Liver (tissue), 3 donors: ENCODE measurements at regions not wholly inside any gene's neighbourhood (a gene's known extent, or its start where the extent isn't known, plus 50 kb on each side); places are given as distances from the start of the nearest gene placed in this dataset.

ENCODE experiments used
- CTCF ChIP-seq: fragments of 150-350 bp; IDR thresholded peaks from 2 replicates; pipeline ENCODE4 v1.5.1; 2017; ENCODE audit warnings: improper control_type of control experiment, low read depth, low read length; ENCODE audit not compliant: missing input control
- RXRA ChIP-seq, 2 donors: IDR thresholded peaks; 2 replicates each; pipeline ENCODE4 v1.6.1; 2017 to 2018; ENCODE audit warnings: antibody characterized with exemption in 2 of 2, mild to moderate bottlenecking in 1 of 2
- TF ChIP-seq, protein P1 (sequence below): IDR thresholded peaks from 2 replicates; pipeline ENCODE4 v1.6.1; 2016; ENCODE audit warnings: antibody characterized with exemption
- donor health status: healthy.
- donor health status: healthy.

DNA sequence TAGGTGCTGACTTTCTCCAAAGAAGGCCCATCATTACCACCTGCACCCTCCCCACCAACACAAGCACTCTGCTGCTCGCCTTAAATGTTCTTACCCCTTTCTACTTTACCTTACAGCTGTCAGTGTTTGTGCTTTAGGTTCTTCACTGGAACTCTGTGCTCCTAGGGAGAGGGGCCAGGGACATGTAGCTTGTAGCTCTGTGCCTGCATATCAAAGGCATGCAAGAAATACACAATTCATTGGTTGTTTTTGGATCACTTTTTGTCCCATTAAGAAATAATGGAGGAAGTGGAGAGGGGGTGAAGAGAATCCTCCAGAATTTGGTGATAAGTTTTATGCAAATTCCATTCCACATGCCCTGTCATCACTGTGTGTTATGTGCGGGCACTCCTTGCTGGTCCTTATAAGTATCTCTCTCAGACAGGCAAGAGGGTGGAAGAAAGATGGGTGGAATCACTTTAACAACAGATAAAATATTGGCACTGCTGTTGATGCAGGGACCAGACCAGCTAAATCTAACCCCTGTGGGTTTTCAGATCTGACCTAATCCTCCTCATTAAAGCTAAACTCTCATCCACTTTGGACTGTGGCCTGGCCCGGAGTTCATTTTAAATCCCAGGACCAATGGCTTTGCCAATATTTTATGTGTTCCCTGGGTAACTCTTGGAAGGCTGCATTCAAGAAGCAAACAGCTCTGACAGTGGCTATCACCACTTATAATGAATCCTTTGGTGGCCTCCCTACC, 375.8 kb upstream of the NFE2L3 start:
- TF ChIP-seq CTCF: no peak
- TF ChIP-seq, protein P1, sequence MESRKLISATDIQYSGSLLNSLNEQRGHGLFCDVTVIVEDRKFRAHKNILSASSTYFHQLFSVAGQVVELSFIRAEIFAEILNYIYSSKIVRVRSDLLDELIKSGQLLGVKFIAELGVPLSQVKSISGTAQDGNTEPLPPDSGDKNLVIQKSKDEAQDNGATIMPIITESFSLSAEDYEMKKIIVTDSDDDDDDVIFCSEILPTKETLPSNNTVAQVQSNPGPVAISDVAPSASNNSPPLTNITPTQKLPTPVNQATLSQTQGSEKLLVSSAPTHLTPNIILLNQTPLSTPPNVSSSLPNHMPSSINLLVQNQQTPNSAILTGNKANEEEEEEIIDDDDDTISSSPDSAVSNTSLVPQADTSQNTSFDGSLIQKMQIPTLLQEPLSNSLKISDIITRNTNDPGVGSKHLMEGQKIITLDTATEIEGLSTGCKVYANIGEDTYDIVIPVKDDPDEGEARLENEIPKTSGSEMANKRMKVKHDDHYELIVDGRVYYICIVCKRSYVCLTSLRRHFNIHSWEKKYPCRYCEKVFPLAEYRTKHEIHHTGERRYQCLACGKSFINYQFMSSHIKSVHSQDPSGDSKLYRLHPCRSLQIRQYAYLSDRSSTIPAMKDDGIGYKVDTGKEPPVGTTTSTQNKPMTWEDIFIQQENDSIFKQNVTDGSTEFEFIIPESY: no peak
- no peak for TF ChIP-seq RXRA (IDR thresholded peaks at IDR 0.05)
